Endodermal cell (in vitro differentiated cells): ENCODE measurements at regions not wholly inside any gene's neighbourhood (a gene's known extent, or its start where the extent isn't known, plus 50 kb on each side); places are given as distances from the start of the nearest gene placed in this dataset.

Source experiments
- DNase-seq: peaks from one replicate; pipeline ENCODE4 v3.0.0-alpha.2; 2017
- H3K27ac ChIP-seq: 2 replicates; pipeline ENCODE4 v1.5.1; 2013; ENCODE audit warnings: mild to moderate bottlenecking, low read depth, low read length, moderate library complexity
- H3K27me3 ChIP-seq: 2 replicates; pipeline ENCODE4 v1.6.1; 2013; ENCODE audit warnings: mild to moderate bottlenecking, low read length, moderate library complexity; ENCODE audit not compliant: insufficient read depth, control insufficient read depth, poor library complexity, severe bottlenecking
- H3K36me3 ChIP-seq: 2 replicates; pipeline ENCODE4 v1.7.0; 2013; ENCODE audit warnings: mild to moderate bottlenecking, low read length, moderate library complexity; ENCODE audit not compliant: control insufficient read depth, insufficient read depth
- H3K4me1 ChIP-seq: one replicate; pipeline ENCODE4 v1.7.0; 2013; ENCODE audit warnings: low read length; ENCODE audit not compliant: control insufficient read depth, insufficient read depth
- H3K4me3 ChIP-seq: 2 replicates; pipeline ENCODE4 v1.5.1; 2013; ENCODE audit warnings: mild to moderate bottlenecking, low read length, moderate library complexity
- H3K9ac ChIP-seq: 2 replicates; pipeline ENCODE4 v1.6.1; 2013; ENCODE audit warnings: mild to moderate bottlenecking, low read length, moderate library complexity; ENCODE audit not compliant: poor library complexity, severe bottlenecking; ENCODE audit errors: extremely low read depth
- H3K9me3 ChIP-seq: 2 replicates; pipeline ENCODE4 v1.6.1; 2013; ENCODE audit warnings: mild to moderate bottlenecking, low read length, moderate library complexity; ENCODE audit not compliant: control insufficient read depth
- H3K27ac Mint-ChIP-seq: 2 replicates; pipeline ENCODE4 v1.8.0; 2020; ENCODE audit warnings: mixed read lengths
- H3K27me3 Mint-ChIP-seq: 2 replicates; pipeline ENCODE4 v1.8.0; 2021; ENCODE audit warnings: mild to moderate bottlenecking, mixed read lengths; ENCODE audit not compliant: insufficient read depth
- H3K36me3 Mint-ChIP-seq: 2 replicates; pipeline ENCODE4 v1.8.0; 2020; ENCODE audit warnings: low read depth, mixed read lengths
- H3K4me1 Mint-ChIP-seq: 2 replicates; pipeline ENCODE4 v1.8.0; 2020; ENCODE audit warnings: mixed read lengths
- H3K4me3 Mint-ChIP-seq: 2 replicates; pipeline ENCODE4 v1.8.0; 2020; ENCODE audit warnings: mild to moderate bottlenecking, moderate library complexity, mixed read lengths
- H3K9me3 Mint-ChIP-seq: 2 replicates; pipeline ENCODE4 v1.8.0; 2020; ENCODE audit warnings: mild to moderate bottlenecking, mixed read lengths
- WGBS, 2 experiments: methylation state at CpG; one replicate each; pipeline versions ENCODE4 v1.1.5 to v1.1.7; 2013; ENCODE audit warnings: missing lambda C conversion rate in 2 of 2, mixed read lengths in 1 of 2; ENCODE audit not compliant: insufficient coverage in 1 of 2, insufficient read length in 1 of 2; 5-methylcytosine and 5-hydroxymethylcytosine counted together
- TF ChIP-seq, protein P1 (sequence below): fragments of 200-600 bp; sonication (generic); conservative IDR thresholded peaks from 2 replicates; pipeline ENCODE4 v1.5.0; 2021; ENCODE audit warnings: antibody characterized with exemption, mild to moderate bottlenecking

DNA sequence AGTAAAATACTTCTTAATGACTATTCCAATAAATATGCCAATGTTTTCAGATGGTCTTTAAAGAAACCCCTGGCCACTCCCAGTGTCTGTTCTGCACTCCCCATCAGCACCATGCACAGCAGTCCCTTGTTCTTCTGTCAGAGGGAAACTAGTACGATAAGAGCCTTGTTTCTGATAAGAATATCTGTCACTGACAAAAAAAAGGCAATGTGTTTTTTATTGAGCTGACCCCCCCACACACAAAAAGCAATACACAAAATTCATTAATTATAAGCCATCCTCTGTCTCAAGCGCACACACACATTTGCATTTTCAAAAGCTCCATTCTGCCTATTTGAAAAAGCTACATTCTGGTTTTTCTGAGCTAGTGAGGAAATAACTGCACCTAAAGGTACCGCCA, 119.1 kb downstream of the ENC1 start:
- Mint-ChIP-seq H3K27me3 (peaks cover 48% of the 10 kb centered on the region), H3K4me3 (no peak overlapping the region), H3K9me3 (peaks cover 52% of the 10 kb centered on the region), H3K4me1 (peaks cover 18% of the 10 kb centered on the region), H3K36me3 (peaks cover 27% of the 10 kb centered on the region), H3K27ac (no peak overlapping the region)
- 90 to 92% methylated on average over 2 to 3 of the region's 3 CpGs for WGBS, 2 experiments
- Histone ChIP-seq H3K27me3 (peaks cover 8% of the 10 kb centered on the region), H3K4me3 (peak overlapping the region; percentile 13), H3K9ac (no peak overlapping the region), H3K27ac (no peak overlapping the region), H3K36me3 (peaks cover 31% of the 10 kb centered on the region), H3K9me3 (peaks cover 63% of the 10 kb centered on the region), H3K4me1 (no peaks in the 10 kb centered on the region)
- TF ChIP-seq, protein P1, sequence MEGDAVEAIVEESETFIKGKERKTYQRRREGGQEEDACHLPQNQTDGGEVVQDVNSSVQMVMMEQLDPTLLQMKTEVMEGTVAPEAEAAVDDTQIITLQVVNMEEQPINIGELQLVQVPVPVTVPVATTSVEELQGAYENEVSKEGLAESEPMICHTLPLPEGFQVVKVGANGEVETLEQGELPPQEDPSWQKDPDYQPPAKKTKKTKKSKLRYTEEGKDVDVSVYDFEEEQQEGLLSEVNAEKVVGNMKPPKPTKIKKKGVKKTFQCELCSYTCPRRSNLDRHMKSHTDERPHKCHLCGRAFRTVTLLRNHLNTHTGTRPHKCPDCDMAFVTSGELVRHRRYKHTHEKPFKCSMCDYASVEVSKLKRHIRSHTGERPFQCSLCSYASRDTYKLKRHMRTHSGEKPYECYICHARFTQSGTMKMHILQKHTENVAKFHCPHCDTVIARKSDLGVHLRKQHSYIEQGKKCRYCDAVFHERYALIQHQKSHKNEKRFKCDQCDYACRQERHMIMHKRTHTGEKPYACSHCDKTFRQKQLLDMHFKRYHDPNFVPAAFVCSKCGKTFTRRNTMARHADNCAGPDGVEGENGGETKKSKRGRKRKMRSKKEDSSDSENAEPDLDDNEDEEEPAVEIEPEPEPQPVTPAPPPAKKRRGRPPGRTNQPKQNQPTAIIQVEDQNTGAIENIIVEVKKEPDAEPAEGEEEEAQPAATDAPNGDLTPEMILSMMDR = no peak
- no peak for DNase-seq

DNA sequence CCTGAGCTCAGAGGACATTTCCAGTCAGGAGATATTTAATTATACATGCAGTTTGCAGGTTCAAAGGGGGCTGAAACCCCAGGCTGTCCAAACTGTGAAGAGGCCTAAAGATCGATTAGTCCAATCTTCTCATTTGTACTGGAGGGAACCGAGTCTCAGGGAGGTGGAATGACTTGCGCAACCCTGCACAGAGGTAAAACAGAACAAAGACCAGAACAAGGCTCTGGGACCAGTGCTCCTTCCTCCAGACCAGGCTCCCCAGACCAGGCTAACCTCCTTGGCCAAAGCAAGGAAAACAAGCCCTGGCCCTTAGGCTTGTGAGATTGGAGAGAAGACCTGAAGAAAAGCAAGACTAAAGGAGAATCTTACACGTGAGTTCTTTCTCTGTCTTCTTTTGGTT, 120.8 kb downstream of the ENC1 start:
- Mint-ChIP-seq H3K27me3 (peaks cover 52% of the 10 kb centered on the region), H3K4me3 (no peak overlapping the region), H3K27ac (no peak overlapping the region), H3K36me3 (peaks cover 20% of the 10 kb centered on the region), H3K9me3 (peaks cover 36% of the 10 kb centered on the region), H3K4me1 (peaks cover 34% of the 10 kb centered on the region)
- peaks cover 19% of the 10 kb centered on the region for H3K36me3 ChIP-seq
- H3K4me3 ChIP-seq = no peak overlapping the region
- no peak overlapping the region for H3K9ac ChIP-seq
- TF ChIP-seq, protein P1 = no peak
- no peak overlapping the region for H3K27ac ChIP-seq
- peaks cover 3% of the 10 kb centered on the region for H3K4me1 ChIP-seq
- H3K9me3 ChIP-seq = peaks cover 46% of the 10 kb centered on the region
- no peak for DNase-seq
- peaks cover 10% of the 10 kb centered on the region for H3K27me3 ChIP-seq
- 91 to 98% methylated on average over 3 to 4 of the region's 4 CpGs for WGBS, 2 experiments

DNA sequence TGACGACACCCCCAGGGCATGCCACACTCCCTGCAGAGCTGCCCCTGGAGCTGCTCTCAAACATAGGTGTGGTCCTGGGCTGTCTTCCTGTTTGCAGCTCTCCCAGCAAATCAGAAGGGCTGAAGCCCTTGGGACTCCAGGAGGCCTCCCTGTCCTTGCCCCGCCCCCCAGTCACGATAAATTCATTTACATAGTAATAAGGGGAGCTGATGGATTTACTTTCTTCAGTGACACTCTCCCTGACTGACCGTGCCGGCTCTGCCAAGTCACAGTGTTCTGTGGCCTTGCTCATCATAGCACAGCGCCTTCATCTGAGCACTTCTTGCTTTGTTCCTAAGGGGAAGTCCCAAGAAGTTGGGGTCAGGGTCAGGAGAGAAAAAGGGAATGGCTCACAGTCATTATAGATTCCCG, 121.4 kb downstream of the ENC1 start:
- peaks cover 31% of the 10 kb centered on the region for H3K9me3 Mint-ChIP-seq
- H3K27ac ChIP-seq = no peak overlapping the region
- peaks cover 15% of the 10 kb centered on the region for H3K27me3 ChIP-seq
- no peak overlapping the region for H3K9ac ChIP-seq
- peaks cover 41% of the 10 kb centered on the region for H3K9me3 ChIP-seq
- peaks cover 57% of the 10 kb centered on the region for H3K27me3 Mint-ChIP-seq
- peaks cover 14% of the 10 kb centered on the region for H3K36me3 ChIP-seq
- 79 to 89% methylated on average over 2 to 7 of the region's 7 CpGs for WGBS, 2 experiments
- H3K27ac Mint-ChIP-seq = no peak overlapping the region
- H3K4me1 Mint-ChIP-seq = peaks cover 40% of the 10 kb centered on the region
- peaks cover 17% of the 10 kb centered on the region for H3K36me3 Mint-ChIP-seq
- H3K4me3 Mint-ChIP-seq = no peak overlapping the region
- peak; percentile 57 for DNase-seq
- TF ChIP-seq, protein P1 = no peak
- no peak overlapping the region for H3K4me3 ChIP-seq
- H3K4me1 ChIP-seq = peaks cover 3% of the 10 kb centered on the region
